OCI-LY1 (cell line): ENCODE measurements at regions not wholly inside any gene's neighbourhood (a gene's known extent, or its start where the extent isn't known, plus 50 kb on each side); places are given as distances from the start of the nearest gene placed in this dataset.

Experiments
- H2AFZ ChIP-seq: fragments of 200-600 bp; sonication (generic), shearing (Covaris generic); 2 replicates; pipeline ENCODE4 v1.6.0; 2014; ENCODE audit warnings: antibody characterized with exemption, mild to moderate bottlenecking, low read length
- H3F3A ChIP-seq: fragments of 200-600 bp; sonication (generic), shearing (Covaris generic); 2 replicates; pipeline ENCODE4 v1.6.0; 2014; ENCODE audit warnings: mild to moderate bottlenecking, antibody characterized with exemption, low read length, moderate library complexity; ENCODE audit not compliant: insufficient read depth
- H3K27ac ChIP-seq: fragments of 200-600 bp; sonication (generic); 2 replicates; pipeline ENCODE4 v1.5.1; 2014; ENCODE audit warnings: low read length, mixed run types, mild to moderate bottlenecking, low read depth; ENCODE audit not compliant: poor library complexity, severe bottlenecking
- H3K27me3 ChIP-seq: fragments of 200-600 bp; sonication (generic); 2 replicates; pipeline ENCODE4 v1.6.0; 2014; ENCODE audit warnings: antibody characterized with exemption, mild to moderate bottlenecking, low read length, moderate library complexity; ENCODE audit not compliant: insufficient read depth
- H3K36me3 ChIP-seq: fragments of 200-600 bp; sonication (generic); 2 replicates; pipeline ENCODE4 v1.6.1; 2014; ENCODE audit warnings: mild to moderate bottlenecking, antibody characterized with exemption, low read length, moderate library complexity, mixed read lengths; ENCODE audit not compliant: insufficient read depth
- H3K4me1 ChIP-seq: fragments of 200-600 bp; sonication (generic); 2 replicates; pipeline ENCODE4 v1.5.1; 2014; ENCODE audit warnings: mild to moderate bottlenecking, low read length, moderate library complexity; ENCODE audit not compliant: insufficient read depth, severe bottlenecking
- H3K4me2 ChIP-seq: fragments of 200-600 bp; sonication (generic), shearing (Covaris generic); 2 replicates; pipeline ENCODE4 v1.6.1; 2014; ENCODE audit warnings: low read length
- H3K4me3 ChIP-seq: fragments of 200-600 bp; sonication (generic); 2 replicates; pipeline ENCODE4 v1.5.1; 2014; ENCODE audit warnings: low read length, low read depth, mild to moderate bottlenecking, mixed read lengths; ENCODE audit not compliant: poor library complexity, severe bottlenecking
- H3K79me2 ChIP-seq: fragments of 200-600 bp; shearing (Covaris generic); 2 replicates; pipeline ENCODE4 v1.6.1; 2016; ENCODE audit warnings: mixed run types, low read length, mixed read lengths; ENCODE audit not compliant: insufficient read depth
- H3K9ac ChIP-seq: fragments of 200-600 bp; sonication (generic), shearing (Covaris generic); 2 replicates; pipeline ENCODE4 v1.6.1; 2014; ENCODE audit warnings: mild to moderate bottlenecking, low read length, mixed read lengths
- H3K9me2 ChIP-seq: fragments of 200-600 bp; sonication (generic), shearing (Covaris generic); 2 replicates; pipeline ENCODE4 v1.6.1; 2014; ENCODE audit warnings: low read depth, mild to moderate bottlenecking, low read length, mixed read lengths
- H3K9me3 ChIP-seq: fragments of 200-600 bp; shearing (Covaris generic); 2 replicates; pipeline ENCODE4 v1.6.1; 2014; ENCODE audit warnings: low read length, mixed read lengths
- H4K20me1 ChIP-seq: fragments of 200-600 bp; sonication (generic), shearing (Covaris generic); 2 replicates; pipeline ENCODE4 v1.6.0; 2016; ENCODE audit warnings: mild to moderate bottlenecking, low read length; ENCODE audit not compliant: insufficient read depth
- EZH2 ChIP-seq: fragments of 200-600 bp; sonication (generic), shearing (Covaris generic); IDR thresholded peaks from 2 replicates; pipeline ENCODE4 v1.8.0; 2017; ENCODE audit warnings: borderline replicate concordance, mixed run types, mild to moderate bottlenecking, antibody characterized with exemption, low read length, moderate library complexity, mixed read lengths
- TF ChIP-seq, protein P1 (sequence below): fragments of 200-600 bp; sonication (generic), shearing (Covaris generic); IDR thresholded peaks from 2 replicates; pipeline ENCODE4 v1.5.1; 2017; ENCODE audit warnings: mild to moderate bottlenecking, antibody characterized with exemption, low read length, moderate library complexity, mixed read lengths

GRCh38 chr17:56739376-56739775 lies 94.3 kb downstream of the C17orf67 start:
- Histone ChIP-seq H3K9me2 (no peaks in the 10 kb centered on the region), H3K9me3 (no peaks in the 10 kb centered on the region), H3K36me3 (no peaks in the 10 kb centered on the region), H3K4me1 (peaks cover 24% of the 10 kb centered on the region), H2AFZ (no peak overlapping the region), H4K20me1 (no peaks in the 10 kb centered on the region), H3K27me3 (peaks cover 10% of the 10 kb centered on the region; the same call in 1 of the 2 replicates), H3K4me3 (no peak overlapping the region), H3K79me2 (no peaks in the 10 kb centered on the region), H3K9ac (no peak overlapping the region), H3K4me2 (no peak overlapping the region), H3F3A (no peaks in the 10 kb centered on the region), H3K27ac (no peak overlapping the region)
- TF ChIP-seq EZH2, result no peak
- TF ChIP-seq, protein P1, sequence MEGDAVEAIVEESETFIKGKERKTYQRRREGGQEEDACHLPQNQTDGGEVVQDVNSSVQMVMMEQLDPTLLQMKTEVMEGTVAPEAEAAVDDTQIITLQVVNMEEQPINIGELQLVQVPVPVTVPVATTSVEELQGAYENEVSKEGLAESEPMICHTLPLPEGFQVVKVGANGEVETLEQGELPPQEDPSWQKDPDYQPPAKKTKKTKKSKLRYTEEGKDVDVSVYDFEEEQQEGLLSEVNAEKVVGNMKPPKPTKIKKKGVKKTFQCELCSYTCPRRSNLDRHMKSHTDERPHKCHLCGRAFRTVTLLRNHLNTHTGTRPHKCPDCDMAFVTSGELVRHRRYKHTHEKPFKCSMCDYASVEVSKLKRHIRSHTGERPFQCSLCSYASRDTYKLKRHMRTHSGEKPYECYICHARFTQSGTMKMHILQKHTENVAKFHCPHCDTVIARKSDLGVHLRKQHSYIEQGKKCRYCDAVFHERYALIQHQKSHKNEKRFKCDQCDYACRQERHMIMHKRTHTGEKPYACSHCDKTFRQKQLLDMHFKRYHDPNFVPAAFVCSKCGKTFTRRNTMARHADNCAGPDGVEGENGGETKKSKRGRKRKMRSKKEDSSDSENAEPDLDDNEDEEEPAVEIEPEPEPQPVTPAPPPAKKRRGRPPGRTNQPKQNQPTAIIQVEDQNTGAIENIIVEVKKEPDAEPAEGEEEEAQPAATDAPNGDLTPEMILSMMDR, result no peak

DNA sequence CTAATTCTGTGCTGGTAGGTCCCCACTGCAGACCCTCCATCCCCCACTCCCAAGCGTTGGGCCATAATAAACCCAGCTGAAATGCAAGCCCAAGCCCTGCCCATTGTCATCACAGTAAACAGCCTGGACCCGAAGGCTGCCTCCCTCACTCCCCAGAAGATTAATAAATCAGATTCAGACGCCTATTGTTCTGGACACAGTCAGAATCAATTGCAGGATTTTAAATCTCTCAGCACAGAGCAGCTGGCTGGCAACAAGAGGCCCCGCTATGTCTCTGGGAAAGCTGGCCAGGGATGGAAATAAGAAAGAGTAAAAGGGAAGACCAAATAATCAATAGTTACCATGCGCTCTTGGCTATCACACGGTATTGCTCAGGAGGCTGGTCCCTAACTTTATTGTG lies 93.9 kb downstream of the C17orf67 start:
- Histone ChIP-seq H4K20me1 (no peaks in the 10 kb centered on the region), H3K4me2 (no peak overlapping the region), H3K36me3 (no peaks in the 10 kb centered on the region), H3K79me2 (no peaks in the 10 kb centered on the region), H3K9me3 (no peaks in the 10 kb centered on the region), H3K27me3 (peaks cover 10% of the 10 kb centered on the region), H3K27ac (no peak overlapping the region), H3K9ac (no peak overlapping the region), H3K4me1 (peaks cover 24% of the 10 kb centered on the region), H2AFZ (no peak overlapping the region), H3F3A (no peaks in the 10 kb centered on the region), H3K9me2 (no peaks in the 10 kb centered on the region), H3K4me3 (no peak overlapping the region)
- no peak for TF ChIP-seq EZH2
- TF ChIP-seq, protein P1, result no peak

- Histone ChIP-seq H3K9me3 (no peaks in the 10 kb centered on the region), H3F3A (no peaks in the 10 kb centered on the region), H3K9me2 (no peaks in the 10 kb centered on the region), H2AFZ (no peak overlapping the region), H3K4me2 (no peak overlapping the region), H3K27me3 (peaks cover 13% of the 10 kb centered on the region), H3K4me1 (peaks cover 24% of the 10 kb centered on the region), H4K20me1 (no peaks in the 10 kb centered on the region), H3K4me3 (no peak overlapping the region), H3K79me2 (no peaks in the 10 kb centered on the region), H3K9ac (no peak overlapping the region), H3K27ac (no peak overlapping the region), H3K36me3 (no peaks in the 10 kb centered on the region)
- TF ChIP-seq, protein P1, result no peak
- TF ChIP-seq EZH2, result no peak
These were observed 93.2 kb downstream of the C17orf67 start for GRCh38 chr17:56740481-56740880.
